Erythroblast (primary cell): ENCODE measurements at regions not wholly inside any gene's neighbourhood (a gene's known extent, or its start where the extent isn't known, plus 50 kb on each side); places are given as distances from the start of the nearest gene placed in this dataset.
"Not testable (repeated sequence)": the region's sequence is repeated elsewhere in the genome, so short reads cannot be mapped to it uniquely, and the experiment has no call there.

Experiments
- DNase-seq, 2 experiments: peaks; one replicate each; lab custom pipeline; 2025; lab: John Stamatoyannopoulos, UW
- GATA1 ChIP-seq: IDR thresholded peaks from 2 replicates; pipeline ENCODE4 v1.6.1; 2011; ENCODE audit warnings: low read depth, mild to moderate bottlenecking, control low read depth, low read length, moderate library complexity
- POLR2A ChIP-seq: IDR thresholded peaks from 2 replicates; pipeline ENCODE4 v1.6.1; 2011; ENCODE audit warnings: mild to moderate bottlenecking, low read length

DNA sequence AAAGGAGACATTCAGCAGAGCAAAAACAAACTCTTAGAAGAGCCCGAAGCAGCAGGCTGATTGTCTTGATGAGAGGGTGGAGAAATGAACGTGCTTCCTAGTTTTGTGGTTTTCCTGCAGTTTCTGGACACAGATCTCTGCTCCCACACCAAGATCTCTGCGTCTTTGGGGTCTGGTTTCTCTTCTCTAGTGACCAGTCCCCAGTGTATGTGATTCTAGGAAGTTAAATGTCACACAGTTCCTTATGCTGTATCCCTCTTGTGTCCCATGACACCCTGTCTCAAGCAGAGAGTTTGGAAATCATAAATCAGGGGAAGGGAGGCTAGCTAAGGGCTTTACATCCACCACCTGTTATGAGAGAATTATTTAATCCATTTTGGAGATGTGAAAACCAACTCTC, 55.4 kb upstream of the KLF14 start:
- TF ChIP-seq POLR2A (no peak), GATA1 (no peak)
- no peak for DNase-seq

DNA sequence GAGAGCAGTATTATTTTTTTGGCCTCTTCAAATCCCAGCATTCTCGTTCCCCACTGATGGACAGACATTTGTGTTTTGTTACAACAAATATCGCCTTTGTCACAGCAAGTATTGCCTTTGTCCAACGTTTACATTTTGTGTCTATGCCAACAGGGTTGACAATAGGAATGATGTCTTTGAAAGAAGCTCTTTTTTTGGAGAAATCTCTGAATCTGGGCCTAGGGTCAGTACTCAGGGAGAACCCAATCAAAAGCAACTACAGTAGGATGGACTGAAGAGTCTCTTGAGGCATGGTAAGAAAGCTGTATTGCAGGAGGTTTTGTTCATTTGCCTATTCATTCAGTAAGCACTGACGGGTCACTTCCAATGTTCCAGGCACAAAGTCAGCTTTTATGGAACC, 57.7 kb upstream of the KLF14 start:
- DNase-seq = no peak
- TF ChIP-seq GATA1 (no peak), POLR2A (no peak)

DNA sequence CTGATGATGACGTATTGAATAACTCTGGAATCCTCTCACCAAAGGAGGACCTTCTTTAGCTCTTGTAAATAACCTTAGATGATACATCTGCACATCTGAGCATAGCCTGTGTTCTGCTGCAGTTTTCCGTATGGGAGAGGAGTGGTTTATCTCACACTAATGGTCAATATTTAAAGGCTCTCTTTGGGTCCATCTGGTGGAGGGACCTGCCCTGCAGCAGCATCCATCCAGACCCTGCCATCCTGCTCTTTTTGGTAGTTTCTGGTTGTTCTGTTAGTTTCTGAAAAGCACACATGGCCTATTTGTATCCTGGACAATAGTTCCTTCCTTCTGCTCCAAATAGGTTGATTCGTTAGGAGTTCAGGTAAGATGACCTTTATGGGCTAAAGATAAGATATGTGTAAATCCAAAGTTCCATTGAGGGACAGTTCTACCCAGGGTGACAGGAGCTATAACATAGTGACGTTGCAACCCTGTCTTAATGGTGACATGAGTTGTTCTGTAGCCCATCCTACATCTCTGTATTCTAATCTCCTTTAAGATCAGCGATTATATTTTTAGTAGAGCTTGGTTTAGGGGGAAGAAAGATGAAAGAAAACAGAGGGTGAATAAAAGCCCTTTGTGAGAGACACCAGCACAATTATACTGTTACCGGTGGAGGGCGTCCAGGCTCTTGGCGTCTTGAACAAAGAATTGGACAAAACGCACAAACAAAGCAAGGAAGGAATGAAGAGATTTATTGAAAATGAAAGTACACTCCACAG, 60.0 kb upstream of the KLF14 start:
- no peak for DNase-seq
- no peak for TF ChIP-seq POLR2A
- TF ChIP-seq GATA1 = no peak

DNA sequence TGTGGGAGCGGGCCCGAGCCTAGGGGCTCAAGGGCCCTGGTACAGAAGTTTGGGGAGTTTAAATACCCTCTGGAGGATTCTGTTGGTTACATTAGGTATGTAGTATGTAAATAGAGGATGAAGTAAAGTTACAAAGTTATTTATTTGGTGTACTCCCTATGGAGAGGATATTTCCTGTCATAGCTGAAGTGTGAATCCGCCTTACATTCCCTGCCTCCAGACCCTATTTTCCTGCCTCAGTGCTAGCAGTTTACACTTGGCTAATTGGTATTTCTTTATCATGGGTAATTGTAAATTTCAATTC, 60.6 kb upstream of the KLF14 start:
- no peak for TF ChIP-seq GATA1
- no peak for TF ChIP-seq POLR2A
- DNase-seq = no peak

DNA sequence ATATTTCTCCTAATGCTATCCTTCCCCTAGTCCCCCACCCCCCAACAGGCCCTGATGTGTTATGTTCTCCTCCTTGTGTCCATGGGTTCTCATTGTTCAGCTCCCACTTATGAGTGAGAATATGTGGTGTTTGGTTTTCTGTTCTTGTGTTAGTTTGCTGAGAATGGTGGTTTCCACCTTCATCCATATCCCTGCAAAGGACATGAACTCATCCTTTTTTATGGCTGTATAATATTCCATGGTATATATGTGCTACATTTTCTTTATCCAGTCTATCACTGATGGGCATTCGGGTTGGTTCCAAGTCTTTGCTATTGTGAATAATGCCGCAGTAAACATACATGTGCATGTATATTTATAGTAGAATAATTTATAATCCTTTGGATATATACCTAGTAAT, 62.4 kb upstream of the KLF14 start:
- not testable (repeated sequence) for DNase-seq

DNA sequence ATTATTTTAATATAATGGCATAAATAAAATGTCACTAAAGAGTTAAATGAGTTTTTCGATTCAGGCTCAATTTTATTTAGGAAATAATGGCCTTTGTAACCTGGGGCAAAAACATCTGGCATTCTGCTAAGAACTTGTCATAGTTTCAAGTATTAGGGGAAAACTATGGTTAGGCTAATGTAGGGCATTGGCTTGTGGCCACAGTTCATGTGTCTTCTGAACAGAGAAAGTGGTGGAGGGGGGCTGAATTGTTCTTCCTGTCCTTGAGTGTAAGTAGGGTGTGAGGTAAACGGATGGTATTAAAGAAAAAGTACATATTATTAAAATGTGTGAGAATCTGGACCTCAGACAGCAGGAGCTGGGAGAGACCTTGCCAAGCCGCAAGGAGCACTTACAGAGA, 69.1 kb upstream of the KLF14 start:
- TF ChIP-seq GATA1 (no peak), POLR2A (no peak)
- no peak for DNase-seq

DNA sequence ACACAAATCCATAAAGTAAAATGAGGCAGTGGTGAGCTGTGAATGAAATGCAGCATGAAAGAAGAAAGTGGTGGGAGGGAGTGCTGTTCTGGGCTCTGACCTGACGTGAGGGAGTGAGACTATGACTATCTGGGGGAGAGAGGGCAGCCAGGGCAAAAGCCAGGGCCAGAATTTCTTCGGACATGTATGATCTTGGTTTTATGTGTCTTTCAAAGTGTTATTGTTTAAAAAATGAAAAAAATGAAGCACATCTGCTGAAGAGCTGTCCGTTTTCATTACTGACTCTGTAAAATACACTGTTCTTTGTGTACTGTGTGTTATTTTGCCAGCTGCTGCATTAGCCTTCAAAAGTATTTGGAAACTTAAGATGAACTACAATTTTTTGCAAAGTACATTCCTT, 70.2 kb upstream of the KLF14 start:
- DNase-seq = no peak
- TF ChIP-seq GATA1 = no peak
- no peak for TF ChIP-seq POLR2A

DNA sequence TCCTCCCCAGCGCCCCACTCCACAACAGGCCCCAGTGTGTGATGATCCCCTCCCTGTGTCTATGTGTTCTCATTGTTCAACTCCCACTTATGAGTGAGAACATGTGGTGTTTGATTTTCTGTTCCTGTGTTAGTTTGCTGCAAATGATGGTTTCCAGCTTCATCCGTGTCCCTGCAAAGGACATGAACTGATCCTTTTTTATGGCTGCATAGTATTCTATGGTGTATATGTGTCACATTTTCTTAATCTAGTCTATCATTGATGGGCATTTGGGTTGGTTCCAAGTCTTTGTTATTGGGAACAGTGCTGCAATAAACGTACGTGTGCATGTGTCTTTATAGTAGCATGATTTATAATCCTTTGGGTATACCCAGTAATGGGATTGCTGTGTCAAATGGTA, 78.8 kb upstream of the KLF14 start:
- not testable (repeated sequence) for DNase-seq

DNA sequence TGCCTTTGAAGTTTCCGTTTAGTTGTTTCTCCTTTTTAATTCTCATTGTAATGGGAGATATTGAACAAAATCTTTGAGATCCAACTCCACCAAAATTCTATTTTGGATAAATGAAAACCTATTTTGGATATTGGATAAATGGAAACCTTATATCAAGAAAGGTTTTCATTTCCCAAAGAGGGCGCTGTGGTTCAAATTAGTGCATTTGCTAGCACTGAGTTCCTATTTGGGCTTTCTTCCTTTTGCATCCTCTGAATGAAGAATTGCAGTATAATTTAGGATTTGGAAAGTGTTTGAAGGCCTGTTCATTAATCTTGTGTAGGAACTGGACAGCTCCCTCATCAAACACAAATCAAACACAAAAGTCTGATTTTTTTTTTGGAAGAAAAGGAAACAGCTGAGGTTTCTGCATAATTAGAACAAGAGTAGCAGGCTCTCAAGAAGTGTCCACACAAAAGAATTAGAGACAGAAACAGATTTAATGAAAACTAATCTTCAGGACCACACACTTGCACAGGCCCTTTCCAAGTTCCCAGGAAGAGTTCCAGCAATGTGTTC, 80.8 kb upstream of the KLF14 start:
- DNase-seq = peak; percentile 3 to 14
- TF ChIP-seq POLR2A = no peak
- no peak for TF ChIP-seq GATA1

DNA sequence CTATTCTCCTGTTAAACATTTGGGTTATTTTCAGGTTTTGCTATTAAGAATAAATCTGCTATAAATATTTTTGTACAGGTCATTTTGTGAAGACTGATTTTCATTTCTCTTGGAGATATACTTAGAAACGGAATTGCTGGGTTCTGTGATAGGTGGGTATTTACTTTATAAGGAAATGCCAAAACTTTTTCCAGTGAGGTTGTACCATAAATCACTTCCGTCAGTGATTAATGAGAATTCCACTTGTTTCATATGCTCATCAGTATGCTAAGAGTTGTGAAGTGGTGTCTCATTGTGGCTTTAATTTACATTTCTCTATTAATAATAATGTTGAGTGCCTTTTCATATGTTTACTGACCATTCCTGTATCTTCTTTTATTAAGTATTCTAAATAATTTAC, 84.0 kb upstream of the KLF14 start:
- TF ChIP-seq POLR2A (no peak), GATA1 (no peak)
- DNase-seq = no peak

DNA sequence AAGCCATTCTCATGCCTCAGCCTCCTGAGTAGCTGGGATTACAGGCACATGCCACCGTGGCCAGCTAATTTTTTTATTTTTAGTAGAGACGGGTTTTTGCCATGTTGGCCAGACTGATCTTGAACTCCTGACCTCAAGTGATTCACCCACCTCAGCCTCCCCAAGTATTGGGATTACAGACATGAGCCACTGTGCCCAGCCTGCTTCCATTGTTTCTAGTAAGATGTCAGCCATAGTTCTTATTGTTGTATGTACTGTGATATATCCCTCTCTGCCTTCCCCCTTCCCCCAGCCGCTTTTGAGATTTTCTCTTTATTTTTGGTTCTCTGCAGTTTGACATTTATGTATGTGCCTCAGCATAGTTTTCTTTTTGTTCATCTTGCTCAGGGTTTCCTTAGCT, 87.9 kb upstream of the KLF14 start:
- TF ChIP-seq POLR2A (no peak), GATA1 (no peak)
- DNase-seq = no peak

DNA sequence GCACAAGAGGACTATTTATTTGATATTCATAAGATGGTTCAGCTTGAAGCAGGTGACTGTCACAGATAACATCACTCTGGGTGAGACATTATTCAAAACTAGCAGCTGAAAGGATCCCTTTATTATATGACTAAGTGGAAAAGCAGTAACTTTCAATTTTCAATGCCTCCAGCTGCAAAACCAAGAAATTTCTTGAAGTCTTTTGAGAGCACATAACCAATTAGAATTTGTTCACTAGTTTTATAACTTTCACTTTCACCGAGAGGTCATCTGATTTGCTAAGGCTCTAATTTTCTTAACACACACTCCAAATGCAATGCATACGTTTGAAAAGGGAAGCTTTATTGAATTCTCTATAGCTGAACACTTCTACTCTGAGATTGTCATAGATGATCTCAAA, 88.6 kb upstream of the KLF14 start:
- DNase-seq = no peak
- no peak for TF ChIP-seq POLR2A
- no peak for TF ChIP-seq GATA1

DNA sequence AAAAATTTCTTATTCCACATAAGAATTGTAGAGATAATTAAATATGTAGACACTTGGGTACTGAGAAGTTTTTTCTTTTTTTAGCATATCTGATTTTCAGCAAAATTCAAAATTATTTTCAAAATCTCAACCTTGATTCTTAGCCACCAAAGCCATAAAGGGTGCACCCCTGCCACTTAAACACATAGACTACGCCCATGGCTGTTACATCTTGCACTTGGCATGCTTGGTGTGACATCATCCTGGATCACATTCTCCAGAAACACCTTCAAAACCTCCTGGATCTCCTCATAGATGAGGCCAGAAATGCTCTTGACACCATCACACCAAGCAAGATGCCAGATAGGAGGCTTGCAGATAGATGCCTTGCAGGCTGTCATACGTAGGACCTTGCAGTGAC, 89.1 kb upstream of the KLF14 start:
- DNase-seq = no peak
- TF ChIP-seq GATA1 (no peak), POLR2A (no peak)

DNA sequence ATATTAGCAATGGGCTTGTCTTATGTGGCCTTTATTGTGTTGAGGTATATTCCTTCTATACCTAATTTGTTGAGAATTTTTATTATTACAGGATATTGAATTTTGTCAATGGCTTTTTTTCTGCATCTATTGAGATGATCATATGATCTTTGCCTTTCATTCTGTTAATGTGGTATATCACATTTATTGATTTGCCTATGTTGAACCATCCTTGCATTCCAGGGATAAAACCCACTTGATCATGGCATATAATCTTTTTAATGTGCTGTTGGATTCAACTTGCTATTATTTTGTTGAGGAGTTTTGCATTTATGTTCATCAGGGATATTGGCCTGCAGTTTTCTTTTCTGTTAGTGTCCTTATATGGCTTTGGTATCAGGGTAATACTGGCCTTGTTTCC, 91.8 kb upstream of the KLF14 start:
- peak in 1 of 2 experiments; percentile 3 for DNase-seq
- TF ChIP-seq GATA1 = no peak

DNA sequence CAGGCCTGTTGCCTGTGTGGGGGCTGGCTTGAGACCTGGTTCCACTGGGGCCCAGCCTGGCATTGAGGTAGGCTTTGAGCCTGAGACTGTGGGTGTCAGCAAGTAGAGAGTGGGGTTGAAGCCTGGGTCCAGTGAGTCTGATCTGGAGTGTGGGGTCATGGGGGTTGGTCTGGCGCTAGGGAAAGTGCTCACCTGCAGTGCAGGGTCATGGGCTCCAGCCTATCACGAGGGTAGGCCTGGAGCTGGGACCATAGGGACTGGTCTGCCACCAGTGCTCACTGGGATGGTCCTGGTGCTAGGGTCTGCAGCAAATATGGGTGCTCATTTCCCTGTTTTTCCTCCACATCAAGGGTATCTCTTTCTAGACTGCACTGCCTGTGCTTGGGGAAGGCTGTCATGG, 95.4 kb upstream of the KLF14 start:
- no peak for DNase-seq
- TF ChIP-seq GATA1 (no peak), POLR2A (no peak)
